Right kidney (tissue), 1 donor: ENCODE measurements at regions not wholly inside any gene's neighbourhood (a gene's known extent, or its start where the extent isn't known, plus 50 kb on each side); places are given as distances from the start of the nearest gene placed in this dataset.

Source experiments
- DNase-seq: peaks from one replicate; pipeline ENCODE4 v3.0.0-alpha.2; 2016

- no peak for DNase-seq
Measured at GRCh38 chr21:19864476-19864875, 1133.7 kb upstream of the NCAM2 start.

GRCh38 chr21:19870682-19871081 lies 1127.5 kb upstream of the NCAM2 start:
- no peak for DNase-seq

GRCh38 chr21:19874521-19874920 lies 1123.7 kb upstream of the NCAM2 start:
- no peak for DNase-seq

GRCh38 chr21:19878133-19878532 lies 1120.1 kb upstream of the NCAM2 start:
- DNase-seq = no peak

- no peak for DNase-seq
Measured at GRCh38 chr21:19899645-19900044, 1098.6 kb upstream of the NCAM2 start.

GRCh38 chr21:19900149-19900548 lies 1098.1 kb upstream of the NCAM2 start:
- no peak for DNase-seq

- no peak for DNase-seq
Measured at GRCh38 chr21:19908390-19908789, 1089.8 kb upstream of the NCAM2 start.

GRCh38 chr21:19914028-19914427 lies 1084.2 kb upstream of the NCAM2 start:
- DNase-seq = no peak

- DNase-seq = no peak
Measured at GRCh38 chr21:19921211-19921610, 1077.0 kb upstream of the NCAM2 start.

GRCh38 chr21:19922122-19922521 lies 1076.1 kb upstream of the NCAM2 start:
- no peak for DNase-seq

GRCh38 chr21:19935467-19935866 lies 1062.7 kb upstream of the NCAM2 start:
- DNase-seq = no peak

GRCh38 chr21:19937619-19938018 lies 1060.6 kb upstream of the NCAM2 start:
- DNase-seq = no peak

GRCh38 chr21:19941626-19942025 lies 1056.6 kb upstream of the NCAM2 start:
- DNase-seq = no peak

- DNase-seq = no peak
Measured at GRCh38 chr21:19950347-19950746, 1047.9 kb upstream of the NCAM2 start.

- DNase-seq = no peak
Measured at GRCh38 chr21:19969156-19969555, 1029.1 kb upstream of the NCAM2 start.

GRCh38 chr21:19981938-19982337 lies 1016.3 kb upstream of the NCAM2 start:
- DNase-seq = no peak

- DNase-seq = no peak
Measured at GRCh38 chr21:19986396-19986795, 1011.8 kb upstream of the NCAM2 start.

- DNase-seq = no peak
Measured at GRCh38 chr21:19987671-19988070, 1010.5 kb upstream of the NCAM2 start.

- DNase-seq = no peak
Measured at GRCh38 chr21:19992540-19992939, 1005.7 kb upstream of the NCAM2 start.

- DNase-seq = no peak
Measured at GRCh38 chr21:19993268-19993667, 1004.9 kb upstream of the NCAM2 start.

- DNase-seq = no peak
Measured at GRCh38 chr21:19995253-19995652, 1003.0 kb upstream of the NCAM2 start.

GRCh38 chr21:19998453-19998852 lies 999.8 kb upstream of the NCAM2 start:
- DNase-seq = no peak

- DNase-seq = no peak
Measured at GRCh38 chr21:19999369-20000272, 998.6 kb upstream of the NCAM2 start.

GRCh38 chr21:20004367-20004766 lies 993.8 kb upstream of the NCAM2 start:
- DNase-seq = no peak
